HCT116 (cell line): ENCODE measurements at regions not wholly inside any gene's neighbourhood (a gene's known extent, or its start where the extent isn't known, plus 50 kb on each side); places are given as distances from the start of the nearest gene placed in this dataset.

Source experiments
- ATAC-seq: fragments of 200-7000 bp; cut with Tn5 transposase; 2 replicates; pipeline ENCODE4 v1.9.1; 2020; ENCODE audit warnings: mild to moderate bottlenecking, moderate library complexity
- BruUV-seq: library from RNA; stranded (reverse); fragments of 400-500 nt; replicated peaks from 2 replicates; lab custom pipeline; 2021; lab: Mats Ljungman, UMichigan
- CTCF ChIA-PET: fragments of 300-600 bp; sonication (Branson Sonifier 250); formaldehyde crosslinking; loops from one replicate; lab custom pipeline; 2021; ENCODE audit warnings: antibody characterized with exemption; lab: Charles Lee
- POLR2A ChIA-PET: fragments of 300-600, 350-600 bp; sonication (Branson Sonifier 250); formaldehyde crosslinking; loops from one replicate; lab custom pipeline; 2021; ENCODE audit warnings: antibody characterized with exemption; lab: Charles Lee
- RAD21 ChIA-PET, 2 experiments: fragments of 300-600 bp; sonication (Branson Sonifier 250); formaldehyde crosslinking; loops; one replicate each; lab custom pipeline; 2023; ENCODE audit warnings: low total read pairs in 2 of 2; ENCODE audit not compliant: uncharacterized antibody in 2 of 2, unreplicated experiment in 2 of 2, low non-redundant PET in 1 of 2; lab: Charles Lee
- DNase-seq: peaks from one replicate; pipeline ENCODE4 v3.0.0-alpha.2; 2010; ENCODE audit warnings: low read depth, low spot score
- H2AFZ ChIP-seq: fragments of 200-600 bp; shearing (Covaris generic), sonication (generic); 2 replicates; pipeline ENCODE4 v1.6.1; 2017; ENCODE audit warnings: low read depth, mixed run types, mixed read lengths, antibody characterized with exemption, low read length; ENCODE audit not compliant: poor library complexity, severe bottlenecking
- H3K27ac ChIP-seq: 2 replicates; pipeline ENCODE4 v1.5.1; 2012; ENCODE audit warnings: low read depth, low read length
- H3K27me3 ChIP-seq: fragments of 200-600 bp; sonication (generic); 2 replicates; pipeline ENCODE4 v1.6.1; 2016; ENCODE audit warnings: mixed run types, low read length, mixed read lengths; ENCODE audit not compliant: insufficient read depth
- H3K36me3 ChIP-seq, 2 experiments: fragments of 200-500 bp in 1 of 2; fragments of 200-600 bp in 1 of 2; sonication (Bioruptor generic) in 1 of 2; sonication (generic) in 1 of 2; 2 replicates each; pipeline versions ENCODE4 v1.5.1 to v1.6.1; 2014 to 2016; ENCODE audit warnings: low read length in 2 of 2, inconsistent platforms in 1 of 2, mixed read lengths in 1 of 2, mixed run types in 1 of 2; ENCODE audit not compliant: insufficient read depth in 2 of 2, control insufficient read depth in 1 of 2
- H3K4me1 ChIP-seq, 2 experiments: fragments of 200-600 bp in 1 of 2; sonication (generic) in 1 of 2; 2 replicates each; pipeline versions ENCODE4 v1.5.1 to v1.6.1; 2012 to 2017; ENCODE audit warnings: low read length in 2 of 2, inconsistent platforms in 1 of 2, mild to moderate bottlenecking in 1 of 2, mixed read lengths in 1 of 2, mixed run types in 1 of 2, moderate library complexity in 1 of 2; ENCODE audit not compliant: insufficient read depth in 2 of 2, control insufficient read depth in 1 of 2
- H3K4me2 ChIP-seq: fragments of 200-600 bp; sonication (generic); 2 replicates; pipeline ENCODE4 v1.6.1; 2017; ENCODE audit warnings: mixed run types, low read length, mixed read lengths
- H3K4me3 ChIP-seq, 2 experiments: fragments of 200-600 bp in 1 of 2; sonication (generic) in 1 of 2; replicated peaks in 1 of 2; 2 replicates each; pipeline ENCODE4 v1.5.1; 2011 to 2016; ENCODE audit warnings: low read length in 2 of 2, control low read depth in 1 of 2, low read depth in 1 of 2, mild to moderate bottlenecking in 1 of 2, mixed read lengths in 1 of 2, mixed run types in 1 of 2
- H3K79me2 ChIP-seq: fragments of 200-600 bp; sonication (generic); 2 replicates; pipeline ENCODE4 v1.6.1; 2017; ENCODE audit warnings: mild to moderate bottlenecking, mixed run types, low read length, moderate library complexity, mixed read lengths; ENCODE audit not compliant: insufficient read depth
- H3K9ac ChIP-seq: fragments of 200-600 bp; sonication (generic); 2 replicates; pipeline ENCODE4 v1.6.1; 2016; ENCODE audit warnings: low read length, mixed read lengths
- H3K9me2 ChIP-seq: fragments of 200-600 bp; sonication (generic), shearing (Covaris generic); 2 replicates; pipeline ENCODE4 v1.6.1; 2017; ENCODE audit warnings: mixed run types, mild to moderate bottlenecking, moderate library complexity; ENCODE audit not compliant: insufficient read depth
- H3K9me3 ChIP-seq, 2 experiments: fragments of 200-500 bp in 1 of 2; fragments of 200-600 bp in 1 of 2; sonication (Bioruptor generic) in 1 of 2; sonication (generic) in 1 of 2; 2 replicates each; pipeline ENCODE4 v1.6.1; 2014 to 2017; ENCODE audit warnings: low read length in 2 of 2, mixed read lengths in 2 of 2, inconsistent platforms in 1 of 2, low read depth in 1 of 2, mild to moderate bottlenecking in 1 of 2, mixed run types in 1 of 2, moderate library complexity in 1 of 2; ENCODE audit not compliant: control insufficient read depth in 1 of 2, insufficient read depth in 1 of 2
- H4K20me1 ChIP-seq: fragments of 200-600 bp; sonication (generic), shearing (Covaris generic); 2 replicates; pipeline ENCODE4 v1.6.1; 2017; ENCODE audit warnings: mixed run types, mild to moderate bottlenecking, moderate library complexity; ENCODE audit not compliant: insufficient read depth
- ATF3 ChIP-seq: IDR thresholded peaks from 2 replicates; pipeline ENCODE4 v1.6.1; 2012
- CBX3 ChIP-seq: IDR thresholded peaks from 2 replicates; pipeline ENCODE4 v1.6.1; 2012; ENCODE audit warnings: low read depth
- ELF1 ChIP-seq: IDR thresholded peaks from 2 replicates; pipeline ENCODE4 v1.6.1; 2012; ENCODE audit warnings: low read depth, borderline replicate concordance
- EZH2 ChIP-seq: fragments of 200-600 bp; sonication (generic); IDR thresholded peaks from 2 replicates; pipeline ENCODE4 v1.6.1; 2017; ENCODE audit warnings: antibody characterized with exemption, mixed run types
- JUND ChIP-seq: IDR thresholded peaks from 2 replicates; pipeline ENCODE4 v1.6.1; 2012
- MAX ChIP-seq: IDR thresholded peaks from 2 replicates; pipeline ENCODE4 v1.6.1; 2012
- POLR2A ChIP-seq: IDR thresholded peaks from 2 replicates; pipeline ENCODE4 v1.7.0; 2011; ENCODE audit warnings: borderline replicate concordance; ENCODE audit not compliant: insufficient read depth, insufficient read length; ENCODE audit errors: extremely low read depth
- RAD21 ChIP-seq: IDR thresholded peaks from 2 replicates; pipeline ENCODE4 v1.6.1; 2012; ENCODE audit warnings: low read depth, mild to moderate bottlenecking
- REST ChIP-seq: IDR thresholded peaks from 2 replicates; pipeline ENCODE4 v1.6.1; 2012; ENCODE audit warnings: low read depth
- SIN3A ChIP-seq: IDR thresholded peaks from 2 replicates; pipeline ENCODE4 v1.6.1; 2012; ENCODE audit warnings: low read depth
- TCF7L2 ChIP-seq: IDR thresholded peaks from 2 replicates; pipeline ENCODE4 v1.7.0; 2011; ENCODE audit warnings: borderline replicate concordance, inconsistent platforms; ENCODE audit not compliant: insufficient read depth, insufficient read length; ENCODE audit errors: extremely low read depth
- ZFX ChIP-seq: fragments of 450-650 bp; IDR thresholded peaks from 2 replicates; pipeline ENCODE4 v1.6.1; 2017
- ZNF274 ChIP-seq: fragments of 200-500 bp; sonication (Bioruptor generic); IDR thresholded peaks from 2 replicates; pipeline ENCODE4 v1.6.1; 2014; ENCODE audit warnings: mild to moderate bottlenecking, low read depth, low read length, inconsistent platforms
- intact Hi-C: fragments of 100-400 bp; cut with micrococcal nuclease; formaldehyde crosslinking; loops from 2 replicates; pipeline ENCODE4 v1.10.0; 2022

- TF ChIP-seq MAX (no peak), TCF7L2 (no peak), ZNF274 (no peak), JUND (no peak), ATF3 (no peak), POLR2A (no peak)
Measured at GRCh38 chr4:126935801-126936200, 697.0 kb upstream of the INTU start (continued).

GRCh38 chr4:126937342-126937741, 695.4 kb upstream of the INTU start:
- ATAC-seq (no peak), DNase-seq (no peak)
- H3K27ac ChIP-seq, result no peak overlapping the region
- H3K9ac ChIP-seq, result no peak overlapping the region
- H2AFZ ChIP-seq, result no peak overlapping the region
- H3K27me3 ChIP-seq, result no peaks in the 10 kb centered on the region
- H3K4me3 ChIP-seq, result no peak overlapping the region
- no peaks in the 10 kb centered on the region for H3K79me2 ChIP-seq
- ChIA-PET CTCF (no interaction called here), POLR2A (no interaction called here), RAD21 (no interaction called here)
- no TSS peak for BruUV-seq
- no peaks in the 10 kb centered on the region for H3K9me2 ChIP-seq
- H3K4me2 ChIP-seq, result no peak overlapping the region
- H3K9me3 ChIP-seq, result no peaks in the 10 kb centered on the region
- H4K20me1 ChIP-seq, result no peaks in the 10 kb centered on the region
- H3K36me3 ChIP-seq, result no peaks in the 10 kb centered on the region
- peaks cover 0 to 9% of the 10 kb centered on the region in 2 experiments; a peak in 2 of 4 replicates for H3K4me1 ChIP-seq
- intact Hi-C loops, result no loop called here
- no peak for TF ChIP-seq REST
- TF ChIP-seq EZH2, result no peak
- no peak for TF ChIP-seq JUND
- no peak for TF ChIP-seq ZFX
- TF ChIP-seq RAD21, result no peak
- TF ChIP-seq ELF1, result no peak
- TF ChIP-seq ATF3, result no peak
- TF ChIP-seq CBX3, result no peak
- TF ChIP-seq SIN3A, result no peak
